Progenitor cell of endocrine pancreas (in vitro differentiated cells): ENCODE measurements at regions not wholly inside any gene's neighbourhood (a gene's known extent, or its start where the extent isn't known, plus 50 kb on each side); places are given as distances from the start of the nearest gene placed in this dataset.

Experiments used
- DNase-seq: peaks from one replicate; pipeline ENCODE4 v3.0.0; 2021; ENCODE audit warnings: low spot score; ENCODE audit not compliant: unreplicated experiment
- H3K27ac Mint-ChIP-seq: 2 replicates; pipeline ENCODE4 v1.8.0; 2021; ENCODE audit warnings: mild to moderate bottlenecking, moderate library complexity, mixed read lengths
- H3K27me3 Mint-ChIP-seq: 2 replicates; pipeline ENCODE4 v1.8.0; 2021; ENCODE audit warnings: mixed read lengths
- H3K36me3 Mint-ChIP-seq: 2 replicates; pipeline ENCODE4 v1.8.0; 2022; ENCODE audit warnings: mixed read lengths; ENCODE audit not compliant: insufficient read depth
- H3K4me1 Mint-ChIP-seq: 2 replicates; pipeline ENCODE4 v1.8.0; 2021; ENCODE audit warnings: low read depth, mixed read lengths
- H3K4me3 Mint-ChIP-seq: 2 replicates; pipeline ENCODE4 v1.8.0; 2021; ENCODE audit warnings: low read depth, mild to moderate bottlenecking, moderate library complexity, mixed read lengths
- H3K9me3 Mint-ChIP-seq: 2 replicates; pipeline ENCODE4 v1.8.0; 2021; ENCODE audit warnings: low read depth, mixed read lengths
- CTCF ChIP-seq: fragments of 200-600 bp; sonication (generic); IDR thresholded peaks from one replicate; pipeline ENCODE4 v1.5.0; 2021; ENCODE audit warnings: antibody characterized with exemption, mild to moderate bottlenecking; ENCODE audit not compliant: unreplicated experiment

- peaks cover 4% of the 10 kb centered on the region for H3K9me3 Mint-ChIP-seq
- H3K4me1 Mint-ChIP-seq: peaks cover 19% of the 10 kb centered on the region
- no peak for DNase-seq
- TF ChIP-seq CTCF: no peak
- peaks cover 32% of the 10 kb centered on the region for H3K27me3 Mint-ChIP-seq
- H3K4me3 Mint-ChIP-seq: no peak overlapping the region
- H3K36me3 Mint-ChIP-seq: peaks cover 3% of the 10 kb centered on the region
- no peak overlapping the region for H3K27ac Mint-ChIP-seq
Measured at GRCh38 chr11:134521452-134522289, 109.6 kb upstream of the B3GAT1 start.

- H3K27me3 Mint-ChIP-seq: peaks cover 39% of the 10 kb centered on the region
- DNase-seq: no peak
- H3K9me3 Mint-ChIP-seq: peaks cover 4% of the 10 kb centered on the region
- no peak for TF ChIP-seq CTCF
- peaks cover 3% of the 10 kb centered on the region for H3K36me3 Mint-ChIP-seq
- H3K4me3 Mint-ChIP-seq: no peak overlapping the region
- no peak overlapping the region for H3K27ac Mint-ChIP-seq
- H3K4me1 Mint-ChIP-seq: peaks cover 20% of the 10 kb centered on the region
Measured at GRCh38 chr11:134521001-134521400, 109.0 kb upstream of the B3GAT1 start.

GRCh38 chr11:134519788-134520187 is 107.7 kb upstream of the B3GAT1 start:
- H3K4me1 Mint-ChIP-seq: peaks cover 24% of the 10 kb centered on the region
- DNase-seq: no peak

GRCh38 chr11:134519390-134519750 is 107.3 kb upstream of the B3GAT1 start:
- Mint-ChIP-seq H3K36me3 (peaks cover 3% of the 10 kb centered on the region), H3K4me3 (no peak overlapping the region), H3K4me1 (peaks cover 24% of the 10 kb centered on the region), H3K27me3 (peaks cover 45% of the 10 kb centered on the region), H3K27ac (no peak overlapping the region), H3K9me3 (peaks cover 4% of the 10 kb centered on the region)
- no peak for TF ChIP-seq CTCF
- no peak for DNase-seq

More at GRCh38 chr11:134519788-134520187, 107.7 kb upstream of the B3GAT1 start:
- Mint-ChIP-seq H3K27me3 (peaks cover 45% of the 10 kb centered on the region), H3K27ac (no peak overlapping the region), H3K36me3 (peaks cover 3% of the 10 kb centered on the region), H3K4me3 (no peak overlapping the region), H3K9me3 (peaks cover 4% of the 10 kb centered on the region)
- no peak for TF ChIP-seq CTCF

GRCh38 chr11:134518616-134519389 is 106.8 kb upstream of the B3GAT1 start:
- Mint-ChIP-seq H3K36me3 (peaks cover 3% of the 10 kb centered on the region), H3K27me3 (peaks cover 45% of the 10 kb centered on the region), H3K4me3 (no peak overlapping the region), H3K4me1 (peaks cover 25% of the 10 kb centered on the region), H3K9me3 (peaks cover 4% of the 10 kb centered on the region), H3K27ac (no peak overlapping the region)
- TF ChIP-seq CTCF: no peak
- DNase-seq: no peak
